ENCODE measurements at regions not wholly inside any gene's neighbourhood (a gene's known extent, or its start where the extent isn't known, plus 50 kb on each side); places are given as distances from the start of the nearest gene placed in this dataset.

GRCh38 chr2:121021685-121022084 is 263.3 kb downstream of the TFCP2L1 start:
- Mint-ChIP-seq H3K9me3 (peaks cover 6% of the 10 kb centered on the region), H3K36me3 (ENCODE audit: low read depth) (no peaks in the 10 kb centered on the region), H3K27me3 (peaks cover 9% of the 10 kb centered on the region), H3K4me1 (ENCODE audit: low read depth) (no peaks in the 10 kb centered on the region), H3K27ac (no peak overlapping the region), H3K4me3 (no peak overlapping the region)

GRCh38 chr2:121028577-121028976 is 256.4 kb downstream of the TFCP2L1 start:
- no peak overlapping the region for H3K4me3 Mint-ChIP-seq
- H3K9me3 Mint-ChIP-seq = peaks cover 6% of the 10 kb centered on the region
- no peaks in the 10 kb centered on the region for H3K36me3 Mint-ChIP-seq (ENCODE audit: low read depth)
- no peak overlapping the region for H3K27ac Mint-ChIP-seq
- H3K27me3 Mint-ChIP-seq = peaks cover 7% of the 10 kb centered on the region
- H3K4me1 Mint-ChIP-seq (ENCODE audit: low read depth) = no peaks in the 10 kb centered on the region

- Mint-ChIP-seq H3K9me3 (peaks cover 3% of the 10 kb centered on the region), H3K27ac (no peak overlapping the region), H3K4me3 (no peak overlapping the region), H3K36me3 (ENCODE audit: low read depth) (no peaks in the 10 kb centered on the region), H3K27me3 (peaks cover 7% of the 10 kb centered on the region), H3K4me1 (ENCODE audit: low read depth) (no peaks in the 10 kb centered on the region)
Measured at GRCh38 chr2:121030523-121030922, 254.5 kb downstream of the TFCP2L1 start.

GRCh38 chr2:121031568-121032340 is 253.2 kb downstream of the TFCP2L1 start:
- Mint-ChIP-seq H3K9me3 (no peaks in the 10 kb centered on the region), H3K36me3 (ENCODE audit: low read depth) (no peaks in the 10 kb centered on the region), H3K4me1 (ENCODE audit: low read depth) (no peaks in the 10 kb centered on the region), H3K4me3 (no peak overlapping the region), H3K27me3 (peaks cover 7% of the 10 kb centered on the region), H3K27ac (no peak overlapping the region)

GRCh38 chr2:121033461-121033996 is 251.5 kb downstream of the TFCP2L1 start:
- H3K27ac Mint-ChIP-seq = no peak overlapping the region
- H3K4me3 Mint-ChIP-seq = no peak overlapping the region
- no peaks in the 10 kb centered on the region for H3K4me1 Mint-ChIP-seq (ENCODE audit: low read depth)
- H3K27me3 Mint-ChIP-seq = peaks cover under 1% of the 10 kb centered on the region
- H3K9me3 Mint-ChIP-seq = no peaks in the 10 kb centered on the region
- no peaks in the 10 kb centered on the region for H3K36me3 Mint-ChIP-seq (ENCODE audit: low read depth)

- no peak overlapping the region for H3K4me3 Mint-ChIP-seq
- no peaks in the 10 kb centered on the region for H3K36me3 Mint-ChIP-seq (ENCODE audit: low read depth)
- H3K9me3 Mint-ChIP-seq = no peaks in the 10 kb centered on the region
- no peaks in the 10 kb centered on the region for H3K27me3 Mint-ChIP-seq
- no peaks in the 10 kb centered on the region for H3K4me1 Mint-ChIP-seq (ENCODE audit: low read depth)
- no peak overlapping the region for H3K27ac Mint-ChIP-seq
Measured at GRCh38 chr2:121034551-121034950, 250.5 kb downstream of the TFCP2L1 start.

- Mint-ChIP-seq H3K36me3 (ENCODE audit: low read depth) (no peaks in the 10 kb centered on the region), H3K27me3 (no peaks in the 10 kb centered on the region), H3K27ac (no peak overlapping the region), H3K9me3 (no peaks in the 10 kb centered on the region), H3K4me3 (no peak overlapping the region), H3K4me1 (ENCODE audit: low read depth) (no peaks in the 10 kb centered on the region)
Measured at GRCh38 chr2:121036226-121036692, 248.7 kb downstream of the TFCP2L1 start.

- Mint-ChIP-seq H3K36me3 (ENCODE audit: low read depth) (no peaks in the 10 kb centered on the region), H3K9me3 (no peaks in the 10 kb centered on the region), H3K27ac (no peak overlapping the region), H3K4me3 (no peak overlapping the region), H3K27me3 (no peaks in the 10 kb centered on the region), H3K4me1 (ENCODE audit: low read depth) (no peaks in the 10 kb centered on the region)
Measured at GRCh38 chr2:121037480-121037879, 247.5 kb downstream of the TFCP2L1 start.

- Mint-ChIP-seq H3K4me1 (ENCODE audit: low read depth) (no peaks in the 10 kb centered on the region), H3K9me3 (no peaks in the 10 kb centered on the region), H3K36me3 (ENCODE audit: low read depth) (no peaks in the 10 kb centered on the region), H3K27me3 (no peaks in the 10 kb centered on the region), H3K27ac (no peak overlapping the region), H3K4me3 (no peak overlapping the region)
Measured at GRCh38 chr2:121038031-121038430, 247.0 kb downstream of the TFCP2L1 start.

- Mint-ChIP-seq H3K9me3 (no peaks in the 10 kb centered on the region), H3K27ac (no peak overlapping the region), H3K4me1 (ENCODE audit: low read depth) (no peaks in the 10 kb centered on the region), H3K27me3 (no peaks in the 10 kb centered on the region), H3K36me3 (ENCODE audit: low read depth) (no peaks in the 10 kb centered on the region), H3K4me3 (no peak overlapping the region)
Measured at GRCh38 chr2:121038431-121038830, 246.6 kb downstream of the TFCP2L1 start.

GRCh38 chr2:121038891-121039616 is 245.9 kb downstream of the TFCP2L1 start:
- Mint-ChIP-seq H3K4me1 (ENCODE audit: low read depth) (no peaks in the 10 kb centered on the region), H3K9me3 (no peaks in the 10 kb centered on the region), H3K4me3 (no peak overlapping the region), H3K36me3 (ENCODE audit: low read depth) (no peaks in the 10 kb centered on the region), H3K27ac (no peak overlapping the region), H3K27me3 (no peaks in the 10 kb centered on the region)

- Mint-ChIP-seq H3K27ac (no peak overlapping the region), H3K4me1 (ENCODE audit: low read depth) (no peaks in the 10 kb centered on the region), H3K27me3 (no peaks in the 10 kb centered on the region), H3K9me3 (no peaks in the 10 kb centered on the region), H3K4me3 (no peak overlapping the region), H3K36me3 (ENCODE audit: low read depth) (no peaks in the 10 kb centered on the region)
Measured at GRCh38 chr2:121039679-121040078, 245.3 kb downstream of the TFCP2L1 start.

- Mint-ChIP-seq H3K9me3 (no peaks in the 10 kb centered on the region), H3K27ac (no peak overlapping the region), H3K4me3 (no peak overlapping the region), H3K27me3 (no peaks in the 10 kb centered on the region), H3K4me1 (ENCODE audit: low read depth) (no peaks in the 10 kb centered on the region), H3K36me3 (ENCODE audit: low read depth) (no peaks in the 10 kb centered on the region)
Measured at GRCh38 chr2:121041516-121041915, 243.5 kb downstream of the TFCP2L1 start.

- Mint-ChIP-seq H3K27me3 (no peaks in the 10 kb centered on the region), H3K4me1 (ENCODE audit: low read depth) (no peaks in the 10 kb centered on the region), H3K36me3 (ENCODE audit: low read depth) (no peaks in the 10 kb centered on the region), H3K9me3 (no peaks in the 10 kb centered on the region), H3K27ac (no peak overlapping the region), H3K4me3 (no peak overlapping the region)
Measured at GRCh38 chr2:121043061-121043826, 241.8 kb downstream of the TFCP2L1 start.

GRCh38 chr2:121043827-121044222 is 241.2 kb downstream of the TFCP2L1 start:
- no peaks in the 10 kb centered on the region for H3K4me1 Mint-ChIP-seq (ENCODE audit: low read depth)
- H3K27ac Mint-ChIP-seq = no peak overlapping the region
- no peaks in the 10 kb centered on the region for H3K27me3 Mint-ChIP-seq
- no peaks in the 10 kb centered on the region for H3K36me3 Mint-ChIP-seq (ENCODE audit: low read depth)
- no peak overlapping the region for H3K4me3 Mint-ChIP-seq
- no peaks in the 10 kb centered on the region for H3K9me3 Mint-ChIP-seq

Measured in stimulated activated naive CD8-positive, alpha-beta T cell treated with anti-CD3 and anti-CD28 coated beads, Interleukin-15, Interleukin-2, amounts not matched to agents 100 ng/mL and 50 ng/mL, for 24 hours (primary cell).